ENCODE measurements at regions not wholly inside any gene's neighbourhood (a gene's known extent, or its start where the extent isn't known, plus 50 kb on each side); places are given as distances from the start of the nearest gene placed in this dataset.

DNA sequence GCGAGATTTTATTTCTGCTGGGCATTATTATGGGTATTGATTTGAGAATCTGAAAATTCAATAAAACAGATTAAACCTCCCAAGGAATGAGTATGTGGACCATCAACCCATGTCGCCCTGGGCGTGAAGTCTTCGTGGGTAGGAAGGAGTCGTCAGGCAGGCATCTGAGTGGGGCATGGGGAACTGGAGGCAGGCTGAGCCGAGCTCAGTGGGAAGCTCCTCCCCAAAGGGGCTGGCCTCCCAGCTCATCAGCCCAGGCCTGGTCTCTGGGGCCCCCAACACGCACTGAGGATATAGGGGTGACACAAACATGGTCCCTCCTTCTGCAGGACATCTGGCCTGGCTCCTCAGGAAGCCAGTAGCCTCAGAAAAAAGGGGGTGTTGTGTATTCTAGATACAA is 265.2 kb downstream of the TFCP2L1 start:
- H3K4me2 ChIP-seq (ENCODE audit: low read depth, low read length, poor library complexity, severe bottlenecking) = no peak overlapping the region
- no peaks in the 10 kb centered on the region for H4K20me1 ChIP-seq (ENCODE audit: insufficient read depth, low read length, poor library complexity, severe bottlenecking)
- no peaks in the 10 kb centered on the region for H3K9me3 ChIP-seq (ENCODE audit: insufficient read depth, low read depth, low read length)
- no peak overlapping the region for H3K9ac ChIP-seq (ENCODE audit: low read depth, low read length, poor library complexity, severe bottlenecking)
- no peaks in the 10 kb centered on the region for H3K9me2 ChIP-seq (replicated peaks; ENCODE audit: low read depth, low read length)
- no peaks in the 10 kb centered on the region for H3K4me1 ChIP-seq (ENCODE audit: insufficient read depth, low read length, poor library complexity, severe bottlenecking)
- no peaks in the 10 kb centered on the region for H3K27me3 ChIP-seq (ENCODE audit: insufficient read depth, low read length, poor library complexity, severe bottlenecking)
- H2AFZ ChIP-seq (ENCODE audit: low read length) = no peak overlapping the region
- no peaks in the 10 kb centered on the region for H3F3A ChIP-seq (ENCODE audit: low read depth)
- H3K4me3 ChIP-seq (ENCODE audit: low read length, poor library complexity, severe bottlenecking) = no peak overlapping the region
- TF ChIP-seq, protein P1, sequence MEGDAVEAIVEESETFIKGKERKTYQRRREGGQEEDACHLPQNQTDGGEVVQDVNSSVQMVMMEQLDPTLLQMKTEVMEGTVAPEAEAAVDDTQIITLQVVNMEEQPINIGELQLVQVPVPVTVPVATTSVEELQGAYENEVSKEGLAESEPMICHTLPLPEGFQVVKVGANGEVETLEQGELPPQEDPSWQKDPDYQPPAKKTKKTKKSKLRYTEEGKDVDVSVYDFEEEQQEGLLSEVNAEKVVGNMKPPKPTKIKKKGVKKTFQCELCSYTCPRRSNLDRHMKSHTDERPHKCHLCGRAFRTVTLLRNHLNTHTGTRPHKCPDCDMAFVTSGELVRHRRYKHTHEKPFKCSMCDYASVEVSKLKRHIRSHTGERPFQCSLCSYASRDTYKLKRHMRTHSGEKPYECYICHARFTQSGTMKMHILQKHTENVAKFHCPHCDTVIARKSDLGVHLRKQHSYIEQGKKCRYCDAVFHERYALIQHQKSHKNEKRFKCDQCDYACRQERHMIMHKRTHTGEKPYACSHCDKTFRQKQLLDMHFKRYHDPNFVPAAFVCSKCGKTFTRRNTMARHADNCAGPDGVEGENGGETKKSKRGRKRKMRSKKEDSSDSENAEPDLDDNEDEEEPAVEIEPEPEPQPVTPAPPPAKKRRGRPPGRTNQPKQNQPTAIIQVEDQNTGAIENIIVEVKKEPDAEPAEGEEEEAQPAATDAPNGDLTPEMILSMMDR (conservative IDR thresholded peaks at IDR 0.05; ENCODE audit: low read length) = no peak
- TF ChIP-seq EZH2phosphoT487 (IDR thresholded peaks at IDR 0.05; ENCODE audit: borderline replicate concordance) = no peak
- no peaks in the 10 kb centered on the region for H3K36me3 ChIP-seq (ENCODE audit: insufficient read depth, low read length)
- no peaks in the 10 kb centered on the region for H3K79me2 ChIP-seq (ENCODE audit: insufficient read depth, low read length)

DNA sequence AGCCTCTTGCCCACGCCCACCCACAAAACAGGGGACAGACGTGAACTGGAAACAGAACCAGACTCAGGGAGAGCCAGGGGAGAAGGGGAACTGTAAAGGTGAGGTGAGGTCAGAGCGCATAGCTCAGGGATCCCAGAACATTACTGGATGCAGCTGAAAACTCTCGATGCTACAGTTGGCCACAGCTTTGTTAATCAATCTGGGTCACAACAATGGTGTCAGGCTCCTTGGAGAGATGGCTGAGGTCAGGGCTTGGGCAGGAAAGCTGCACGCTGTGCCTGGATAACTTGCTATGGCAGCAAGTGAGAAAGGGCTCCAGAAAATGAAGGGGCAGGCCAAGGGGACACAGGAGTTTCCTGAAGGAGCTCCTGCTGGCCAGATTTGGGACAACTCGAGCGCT is 263.3 kb downstream of the TFCP2L1 start:
- H3K27me3 ChIP-seq (ENCODE audit: insufficient read depth, low read length, poor library complexity, severe bottlenecking) = no peaks in the 10 kb centered on the region
- H3K4me2 ChIP-seq (ENCODE audit: low read depth, low read length, poor library complexity, severe bottlenecking) = no peak overlapping the region
- no peak for TF ChIP-seq EZH2phosphoT487 (IDR thresholded peaks at IDR 0.05; ENCODE audit: borderline replicate concordance)
- TF ChIP-seq, protein P1 (conservative IDR thresholded peaks at IDR 0.05; ENCODE audit: low read length) = no peak
- no peaks in the 10 kb centered on the region for H4K20me1 ChIP-seq (ENCODE audit: insufficient read depth, low read length, poor library complexity, severe bottlenecking)
- H3F3A ChIP-seq (ENCODE audit: low read depth) = no peaks in the 10 kb centered on the region
- no peak overlapping the region for H3K4me3 ChIP-seq (ENCODE audit: low read length, poor library complexity, severe bottlenecking)
- no peak overlapping the region for H2AFZ ChIP-seq (ENCODE audit: low read length)
- no peaks in the 10 kb centered on the region for H3K79me2 ChIP-seq (ENCODE audit: insufficient read depth, low read length)
- no peaks in the 10 kb centered on the region for H3K4me1 ChIP-seq (ENCODE audit: insufficient read depth, low read length, poor library complexity, severe bottlenecking)
- H3K9me3 ChIP-seq (ENCODE audit: insufficient read depth, low read depth, low read length) = no peaks in the 10 kb centered on the region
- H3K9ac ChIP-seq (ENCODE audit: low read depth, low read length, poor library complexity, severe bottlenecking) = no peak overlapping the region
- no peaks in the 10 kb centered on the region for H3K9me2 ChIP-seq (replicated peaks; ENCODE audit: low read depth, low read length)
- H3K36me3 ChIP-seq (ENCODE audit: insufficient read depth, low read length) = no peaks in the 10 kb centered on the region

DNA sequence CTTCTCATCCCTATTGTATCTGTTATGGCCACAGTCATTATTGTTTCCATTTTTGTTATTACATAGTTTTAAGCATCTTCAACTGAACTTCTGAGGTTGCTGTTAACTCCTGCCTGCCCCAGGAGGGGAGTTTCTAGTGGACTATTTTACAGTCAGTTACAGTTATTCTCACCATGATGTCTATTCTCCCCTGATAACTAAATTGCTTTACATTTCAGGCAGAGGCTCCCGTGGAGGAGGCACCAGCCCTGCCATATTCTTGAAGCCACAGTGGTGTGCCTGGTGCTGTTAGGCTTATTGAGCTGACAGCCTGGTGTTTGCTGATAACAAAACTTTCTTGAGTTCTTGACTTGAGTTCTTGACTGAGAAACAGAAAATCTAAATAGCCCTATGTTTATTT is 256.4 kb downstream of the TFCP2L1 start:
- Histone ChIP-seq H3K9me3 (ENCODE audit: insufficient read depth, low read depth, low read length) (no peaks in the 10 kb centered on the region), H3K4me2 (ENCODE audit: low read depth, low read length, poor library complexity, severe bottlenecking) (no peak overlapping the region), H4K20me1 (ENCODE audit: insufficient read depth, low read length, poor library complexity, severe bottlenecking) (no peaks in the 10 kb centered on the region), H3F3A (ENCODE audit: low read depth) (no peaks in the 10 kb centered on the region), H3K9ac (ENCODE audit: low read depth, low read length, poor library complexity, severe bottlenecking) (no peak overlapping the region), H3K27me3 (ENCODE audit: insufficient read depth, low read length, poor library complexity, severe bottlenecking) (no peaks in the 10 kb centered on the region), H2AFZ (ENCODE audit: low read length) (no peak overlapping the region), H3K4me3 (ENCODE audit: low read length, poor library complexity, severe bottlenecking) (no peak overlapping the region), H3K9me2 (replicated peaks; ENCODE audit: low read depth, low read length) (no peaks in the 10 kb centered on the region), H3K36me3 (ENCODE audit: insufficient read depth, low read length) (no peaks in the 10 kb centered on the region), H3K79me2 (ENCODE audit: insufficient read depth, low read length) (no peaks in the 10 kb centered on the region), H3K4me1 (ENCODE audit: insufficient read depth, low read length, poor library complexity, severe bottlenecking) (no peaks in the 10 kb centered on the region)
- TF ChIP-seq, protein P1 (conservative IDR thresholded peaks at IDR 0.05; ENCODE audit: low read length) = no peak
- TF ChIP-seq EZH2phosphoT487 (IDR thresholded peaks at IDR 0.05; ENCODE audit: borderline replicate concordance) = no peak
